Cardiac fibroblast (primary cell): ENCODE measurements at regions not wholly inside any gene's neighbourhood (a gene's known extent, or its start where the extent isn't known, plus 50 kb on each side); places are given as distances from the start of the nearest gene placed in this dataset.
"Not testable (repeated sequence)": the region's sequence is repeated elsewhere in the genome, so short reads cannot be mapped to it uniquely, and the experiment has no call there.

Experiments used
- DNase-seq, 2 donors: peaks; one replicate each; pipeline versions ENCODE4 v3.0.0 to v3.0.0-alpha.2; 2010; ENCODE audit warnings: low read depth in 2 of 2
- H3K4me3 ChIP-seq, 2 donors: replicated peaks in 1 of 2; 1 replicate in 1 of 2; 2 replicates in 1 of 2; pipeline ENCODE4 v1.5.1; 2011; ENCODE audit warnings: low read depth in 2 of 2, low read length in 2 of 2, mild to moderate bottlenecking in 2 of 2, moderate library complexity in 1 of 2
- TF ChIP-seq, protein P1 (sequence below): IDR thresholded peaks from one replicate; pipeline ENCODE4 v1.5.1; 2011; ENCODE audit warnings: low read depth, mild to moderate bottlenecking, low read length, inconsistent platforms

DNA sequence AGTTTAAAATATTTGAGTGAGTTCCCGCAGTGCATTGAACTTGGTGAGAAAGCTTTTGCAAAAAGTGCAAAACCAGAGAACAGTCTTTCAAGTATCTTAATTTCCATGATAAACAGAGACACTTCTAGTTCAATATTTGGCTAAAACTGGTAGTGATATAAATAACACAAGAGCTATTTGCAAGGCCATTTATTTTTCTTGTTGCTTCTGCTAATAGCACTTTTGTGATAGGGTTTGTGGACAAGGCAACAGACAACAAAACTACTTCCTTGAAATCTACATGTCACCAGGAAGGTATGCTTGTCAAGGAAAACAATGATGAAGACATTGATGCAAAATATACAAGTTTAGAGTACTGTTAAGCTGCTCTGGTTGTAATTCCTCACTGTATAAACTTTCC is 1225.1 kb downstream of the OTOL1 start:
- TF ChIP-seq, protein P1, sequence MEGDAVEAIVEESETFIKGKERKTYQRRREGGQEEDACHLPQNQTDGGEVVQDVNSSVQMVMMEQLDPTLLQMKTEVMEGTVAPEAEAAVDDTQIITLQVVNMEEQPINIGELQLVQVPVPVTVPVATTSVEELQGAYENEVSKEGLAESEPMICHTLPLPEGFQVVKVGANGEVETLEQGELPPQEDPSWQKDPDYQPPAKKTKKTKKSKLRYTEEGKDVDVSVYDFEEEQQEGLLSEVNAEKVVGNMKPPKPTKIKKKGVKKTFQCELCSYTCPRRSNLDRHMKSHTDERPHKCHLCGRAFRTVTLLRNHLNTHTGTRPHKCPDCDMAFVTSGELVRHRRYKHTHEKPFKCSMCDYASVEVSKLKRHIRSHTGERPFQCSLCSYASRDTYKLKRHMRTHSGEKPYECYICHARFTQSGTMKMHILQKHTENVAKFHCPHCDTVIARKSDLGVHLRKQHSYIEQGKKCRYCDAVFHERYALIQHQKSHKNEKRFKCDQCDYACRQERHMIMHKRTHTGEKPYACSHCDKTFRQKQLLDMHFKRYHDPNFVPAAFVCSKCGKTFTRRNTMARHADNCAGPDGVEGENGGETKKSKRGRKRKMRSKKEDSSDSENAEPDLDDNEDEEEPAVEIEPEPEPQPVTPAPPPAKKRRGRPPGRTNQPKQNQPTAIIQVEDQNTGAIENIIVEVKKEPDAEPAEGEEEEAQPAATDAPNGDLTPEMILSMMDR = no peak
- H3K4me3 ChIP-seq = no peak overlapping the region
- peak in 1 of 2 donors; percentile 10 for DNase-seq

- DNase-seq = no peak
- TF ChIP-seq, protein P1 = no peak
- H3K4me3 ChIP-seq = no peak overlapping the region
Observed at GRCh38 chr3:162722337-162722736, 1225.7 kb downstream of the OTOL1 start.

GRCh38 chr3:162722796-162723195 is 1226.2 kb downstream of the OTOL1 start:
- not testable (repeated sequence) for DNase-seq, H3K4me3 ChIP-seq

GRCh38 chr3:162729686-162730085 is 1233.1 kb downstream of the OTOL1 start:
- peak in 1 of 2 donors; percentile 66 for DNase-seq

DNA sequence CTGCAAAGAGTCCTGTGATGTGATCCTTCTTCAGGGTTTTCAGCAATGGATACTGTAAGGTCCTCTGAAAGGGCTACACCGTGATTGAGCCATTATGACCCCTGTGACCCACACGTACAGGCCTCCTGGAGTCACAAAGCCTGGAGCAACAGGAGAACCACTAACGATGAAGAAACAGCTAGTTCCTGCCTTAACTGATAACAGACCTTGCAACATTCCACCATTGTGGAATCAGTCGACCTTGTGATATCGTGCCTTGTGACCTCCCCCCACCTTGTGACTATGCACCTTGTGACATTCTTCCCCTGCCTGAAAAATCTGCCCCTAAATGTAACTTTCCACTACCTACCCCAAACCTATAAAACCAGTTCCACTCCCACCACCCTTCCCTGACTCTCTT is 1235.4 kb downstream of the OTOL1 start:
- not testable (repeated sequence) for DNase-seq, H3K4me3 ChIP-seq

More at GRCh38 chr3:162729686-162730085, 1233.1 kb downstream of the OTOL1 start:
- H3K4me3 ChIP-seq = no peak overlapping the region
- TF ChIP-seq, protein P1 = no peak

GRCh38 chr3:162738784-162739183 is 1242.2 kb downstream of the OTOL1 start:
- H3K4me3 ChIP-seq = no peak overlapping the region
- TF ChIP-seq, protein P1 = no peak
- peak in 1 of 2 donors; percentile 13 for DNase-seq

GRCh38 chr3:162740941-162741596 is 1244.5 kb downstream of the OTOL1 start:
- DNase-seq = no peak
- no peak overlapping the region for H3K4me3 ChIP-seq
- TF ChIP-seq, protein P1 = no peak

GRCh38 chr3:162742159-162742717 is 1245.6 kb downstream of the OTOL1 start:
- TF ChIP-seq, protein P1 = no peak
- no peak for DNase-seq
- no peak overlapping the region for H3K4me3 ChIP-seq
